HEK293 (cell line): ENCODE measurements at regions not wholly inside any gene's neighbourhood (a gene's known extent, or its start where the extent isn't known, plus 50 kb on each side); places are given as distances from the start of the nearest gene placed in this dataset.

ENCODE experiments used
- MEIS1 ChIP-seq: sonication (generic); formaldehyde crosslinking; IDR thresholded peaks from 2 replicates; pipeline ENCODE4 v1.8.1; 2022; ENCODE audit warnings: missing genetic modification reagents, mild to moderate bottlenecking, borderline replicate concordance
- SCRT1 ChIP-seq: fragments of 450-650 bp; formaldehyde crosslinking; IDR thresholded peaks from 2 replicates; pipeline ENCODE4 v1.5.1; 2016; ENCODE audit warnings: missing biosample characterization, missing genetic modification characterization, borderline replicate concordance
- TF ChIP-seq, protein P1 (sequence below): fragments of 450-650 bp; formaldehyde crosslinking; IDR thresholded peaks from 2 replicates; pipeline ENCODE4 v1.5.1; 2016; ENCODE audit warnings: missing biosample characterization, missing genetic modification characterization
- TF ChIP-seq, protein P2 (sequence below): fragments of 450-650 bp; formaldehyde crosslinking; IDR thresholded peaks from 2 replicates; pipeline ENCODE4 v1.5.1; 2017; ENCODE audit warnings: missing biosample characterization, mild to moderate bottlenecking, missing genetic modification characterization, moderate library complexity

DNA sequence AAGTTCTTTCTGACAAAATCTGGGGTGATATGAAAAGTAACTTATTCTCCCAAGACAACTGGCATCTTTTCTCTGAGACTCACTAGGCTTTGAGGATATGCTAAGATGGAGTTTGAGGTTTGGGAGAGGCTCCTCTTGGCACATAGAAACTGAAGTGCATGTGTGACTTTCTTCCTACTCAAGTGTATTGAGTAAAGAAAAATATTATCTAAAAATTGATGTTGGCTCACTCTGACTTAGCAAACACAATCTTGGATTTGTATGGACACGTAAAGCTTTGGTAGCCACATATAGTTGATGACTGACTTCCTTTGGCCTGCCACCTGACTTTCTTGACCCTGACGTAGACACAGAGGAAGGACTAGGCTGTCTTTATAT is 71.1 kb upstream of the KLF12 start:
- TF ChIP-seq SCRT1 (tag by site-specific recombination) (no peak), MEIS1 (no peak)
- TF ChIP-seq, protein P1, sequence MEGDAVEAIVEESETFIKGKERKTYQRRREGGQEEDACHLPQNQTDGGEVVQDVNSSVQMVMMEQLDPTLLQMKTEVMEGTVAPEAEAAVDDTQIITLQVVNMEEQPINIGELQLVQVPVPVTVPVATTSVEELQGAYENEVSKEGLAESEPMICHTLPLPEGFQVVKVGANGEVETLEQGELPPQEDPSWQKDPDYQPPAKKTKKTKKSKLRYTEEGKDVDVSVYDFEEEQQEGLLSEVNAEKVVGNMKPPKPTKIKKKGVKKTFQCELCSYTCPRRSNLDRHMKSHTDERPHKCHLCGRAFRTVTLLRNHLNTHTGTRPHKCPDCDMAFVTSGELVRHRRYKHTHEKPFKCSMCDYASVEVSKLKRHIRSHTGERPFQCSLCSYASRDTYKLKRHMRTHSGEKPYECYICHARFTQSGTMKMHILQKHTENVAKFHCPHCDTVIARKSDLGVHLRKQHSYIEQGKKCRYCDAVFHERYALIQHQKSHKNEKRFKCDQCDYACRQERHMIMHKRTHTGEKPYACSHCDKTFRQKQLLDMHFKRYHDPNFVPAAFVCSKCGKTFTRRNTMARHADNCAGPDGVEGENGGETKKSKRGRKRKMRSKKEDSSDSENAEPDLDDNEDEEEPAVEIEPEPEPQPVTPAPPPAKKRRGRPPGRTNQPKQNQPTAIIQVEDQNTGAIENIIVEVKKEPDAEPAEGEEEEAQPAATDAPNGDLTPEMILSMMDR (tag by site-specific recombination), result no peak
- TF ChIP-seq, protein P2, sequence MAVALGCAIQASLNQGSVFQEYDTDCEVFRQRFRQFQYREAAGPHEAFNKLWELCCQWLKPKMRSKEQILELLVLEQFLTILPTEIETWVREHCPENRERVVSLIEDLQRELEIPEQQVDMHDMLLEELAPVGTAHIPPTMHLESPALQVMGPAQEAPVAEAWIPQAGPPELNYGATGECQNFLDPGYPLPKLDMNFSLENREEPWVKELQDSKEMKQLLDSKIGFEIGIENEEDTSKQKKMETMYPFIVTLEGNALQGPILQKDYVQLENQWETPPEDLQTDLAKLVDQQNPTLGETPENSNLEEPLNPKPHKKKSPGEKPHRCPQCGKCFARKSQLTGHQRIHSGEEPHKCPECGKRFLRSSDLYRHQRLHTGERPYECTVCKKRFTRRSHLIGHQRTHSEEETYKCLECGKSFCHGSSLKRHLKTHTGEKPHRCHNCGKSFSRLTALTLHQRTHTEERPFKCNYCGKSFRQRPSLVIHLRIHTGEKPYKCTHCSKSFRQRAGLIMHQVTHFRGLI (tag by site-specific recombination), result no peak
